GM10266 (cell line): ENCODE measurements at regions not wholly inside any gene's neighbourhood (a gene's known extent, or its start where the extent isn't known, plus 50 kb on each side); places are given as distances from the start of the nearest gene placed in this dataset.

Experiments
- DNase-seq: peaks from one replicate; pipeline ENCODE4 v3.0.0; 2012; ENCODE audit errors: extremely low spot score
- CTCF ChIP-seq: IDR thresholded peaks from 2 replicates; pipeline ENCODE4 v1.5.1; 2012; ENCODE audit warnings: mild to moderate bottlenecking, low read depth; ENCODE audit not compliant: control insufficient read depth, insufficient read depth; ENCODE audit errors: missing control alignments

GRCh38 chr9:72428329-72428728 lies 63.3 kb upstream of the ZFAND5 start:
- no peak for DNase-seq
- TF ChIP-seq CTCF, result no peak

- no peak for DNase-seq
- no peak for TF ChIP-seq CTCF
These were observed 62.8 kb upstream of the ZFAND5 start for GRCh38 chr9:72427801-72428200.

DNA sequence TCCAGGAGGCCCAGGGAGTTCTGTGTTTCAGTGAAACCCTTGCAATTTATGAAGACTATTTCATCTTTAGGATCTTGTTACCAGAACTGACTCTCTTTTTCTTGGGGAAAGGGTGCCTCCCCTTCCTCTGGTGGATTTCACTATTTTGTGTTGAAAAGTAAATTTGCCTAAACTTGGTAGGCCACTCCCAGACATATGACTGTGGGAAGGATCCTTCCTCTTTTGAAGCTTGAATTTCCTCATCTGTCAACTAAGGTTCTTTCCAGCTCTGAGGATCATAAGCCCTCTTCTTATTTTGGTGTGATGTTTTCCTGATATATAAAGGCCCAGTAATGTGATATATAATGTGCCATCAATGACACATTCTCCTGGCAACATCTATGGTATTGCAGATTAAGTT lies 59.1 kb upstream of the ZFAND5 start:
- TF ChIP-seq CTCF, result no peak
- no peak for DNase-seq

DNA sequence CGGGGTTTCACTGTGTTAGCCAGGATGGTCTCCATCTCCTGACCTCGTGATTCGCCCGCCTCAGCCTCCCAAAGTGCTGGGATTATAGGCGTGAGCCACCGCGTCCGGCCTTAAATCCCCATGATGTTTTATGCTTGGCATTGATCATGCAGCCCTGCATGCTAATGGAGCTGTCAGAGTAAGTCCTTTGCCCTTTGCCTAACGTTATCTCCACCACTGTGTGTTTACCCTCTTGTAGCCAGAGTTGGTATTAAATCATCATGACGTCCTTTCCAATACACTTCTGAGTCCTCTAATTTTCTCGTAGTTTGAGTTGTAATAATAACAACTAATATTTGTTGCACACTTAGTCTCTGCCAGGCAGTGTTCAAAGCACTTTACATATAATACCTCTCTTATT lies 57.2 kb upstream of the ZFAND5 start:
- no peak for DNase-seq
- TF ChIP-seq CTCF, result no peak

DNA sequence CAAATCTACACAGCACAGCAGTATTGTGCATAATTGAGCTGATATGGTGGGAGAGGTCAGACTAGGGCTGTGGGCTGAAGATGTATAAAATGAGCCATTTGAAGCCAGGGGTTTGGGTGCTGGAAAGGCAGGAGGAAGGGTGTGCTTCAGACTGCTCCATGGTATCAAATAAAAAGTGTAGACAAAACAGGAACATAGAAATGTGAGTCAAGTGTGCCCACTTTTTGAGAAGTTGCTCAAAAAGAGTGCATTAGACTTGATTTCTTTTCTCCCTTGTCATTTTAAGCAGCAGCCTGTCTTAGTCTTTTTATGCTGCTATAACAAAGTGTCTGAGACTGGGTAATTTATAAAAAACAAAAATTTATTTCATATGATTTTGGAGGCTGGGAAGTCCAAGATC lies 55.8 kb upstream of the ZFAND5 start:
- TF ChIP-seq CTCF, result no peak
- no peak for DNase-seq

- DNase-seq, result no peak
- no peak for TF ChIP-seq CTCF
These were observed 50.9 kb upstream of the ZFAND5 start for GRCh38 chr9:72415948-72416347.

GRCh38 chr9:72415163-72415562 lies 50.2 kb upstream of the ZFAND5 start:
- no peak for TF ChIP-seq CTCF
- DNase-seq, result peak; percentile 11
